Activated T-cell treated with anti-CD3 and anti-CD28 coated beads, Interleukin-2, amount 50 U/mL, for 48 hours (primary cell): ENCODE measurements at regions not wholly inside any gene's neighbourhood (a gene's known extent, or its start where the extent isn't known, plus 50 kb on each side); places are given as distances from the start of the nearest gene placed in this dataset.
A peak's percentile ranks its signal among the peaks of the same experiment; 100 is the strongest.

Source experiments
- DNase-seq, 2 experiments: peaks; one replicate each; pipeline ENCODE4 v3.0.0-alpha.2; 2020

GRCh38 chr2:38509947-38510326 is 92.8 kb downstream of the HNRNPLL start:
- no peak for DNase-seq

GRCh38 chr2:38509314-38509946 is 93.3 kb downstream of the HNRNPLL start:
- no peak for DNase-seq

- peak; percentile 87 to 89 for DNase-seq
Measured at GRCh38 chr2:38508311-38509039, 94.3 kb downstream of the HNRNPLL start.

GRCh38 chr2:38507712-38508111 is 95.0 kb downstream of the HNRNPLL start:
- no peak for DNase-seq

GRCh38 chr2:38505779-38506178 is 96.9 kb downstream of the HNRNPLL start:
- DNase-seq, result no peak

GRCh38 chr2:38504169-38504568 is 98.6 kb downstream of the HNRNPLL start:
- DNase-seq, result no peak

- no peak for DNase-seq
Measured at GRCh38 chr2:38502107-38502506, 100.6 kb downstream of the HNRNPLL start.

GRCh38 chr2:38500283-38500634 is 102.5 kb downstream of the HNRNPLL start:
- DNase-seq, result no peak

- DNase-seq, result no peak
Measured at GRCh38 chr2:38499548-38500282, 103.0 kb downstream of the HNRNPLL start.

GRCh38 chr2:38498045-38498481 is 104.7 kb downstream of the HNRNPLL start:
- DNase-seq, result no peak

- DNase-seq, result no peak
Measured at GRCh38 chr2:38497670-38498037, 105.1 kb downstream of the HNRNPLL start.

- no peak for DNase-seq
Measured at GRCh38 chr2:38496927-38497669, 105.6 kb downstream of the HNRNPLL start.

- DNase-seq, result no peak
Measured at GRCh38 chr2:38495880-38496279, 106.8 kb downstream of the HNRNPLL start.

GRCh38 chr2:38494394-38494793 is 108.3 kb downstream of the HNRNPLL start:
- DNase-seq, result no peak

- no peak for DNase-seq
Measured at GRCh38 chr2:38492042-38492615, 110.6 kb downstream of the HNRNPLL start.

GRCh38 chr2:38491436-38491835 is 111.3 kb downstream of the HNRNPLL start:
- DNase-seq, result no peak

GRCh38 chr2:38489846-38490245 is 112.8 kb upstream of the ATL2 start:
- DNase-seq, result no peak

- DNase-seq, result no peak
Measured at GRCh38 chr2:38487852-38488251, 110.8 kb upstream of the ATL2 start.

- DNase-seq, result no peak
Measured at GRCh38 chr2:38486213-38487026, 109.3 kb upstream of the ATL2 start.

- DNase-seq, result no peak
Measured at GRCh38 chr2:38485734-38486133, 108.7 kb upstream of the ATL2 start.

- DNase-seq, result no peak
Measured at GRCh38 chr2:38484957-38485356, 107.9 kb upstream of the ATL2 start.
